DND-41 (cell line): ENCODE measurements at regions not wholly inside any gene's neighbourhood (a gene's known extent, or its start where the extent isn't known, plus 50 kb on each side); places are given as distances from the start of the nearest gene placed in this dataset.

ENCODE experiments used
- CTCF ChIP-seq: IDR thresholded peaks from 2 replicates; pipeline ENCODE4 v1.5.1; 2012; ENCODE audit warnings: borderline replicate concordance, low read length, moderate library complexity, mild to moderate bottlenecking; ENCODE audit not compliant: poor library complexity, severe bottlenecking; ENCODE audit errors: extremely low read depth
- EZH2 ChIP-seq: IDR thresholded peaks from 3 replicates; pipeline ENCODE4 v1.6.1; 2012; ENCODE audit warnings: borderline replicate concordance, low read depth, mild to moderate bottlenecking, moderate library complexity, low read length, inconsistent platforms; ENCODE audit not compliant: severe bottlenecking

- no peak for TF ChIP-seq CTCF
- no peak for TF ChIP-seq EZH2
Measured at GRCh38 chr5:10892911-10893215, 131.8 kb upstream of the DAP start.
